ENCODE measurements at regions not wholly inside any gene's neighbourhood (a gene's known extent, or its start where the extent isn't known, plus 50 kb on each side); places are given as distances from the start of the nearest gene placed in this dataset.
"Not testable (repeated sequence)": the region's sequence is repeated elsewhere in the genome, so short reads cannot be mapped to it uniquely, and the experiment has no call there.

GRCh38 chr9:90526386-90526785 is 116.2 kb downstream of the DIRAS2 start:
- H3K9me3 ChIP-seq (ENCODE audit: control insufficient read depth, low read depth, low read length): no peaks in the 10 kb centered on the region
- no peaks in the 10 kb centered on the region for H3K36me3 ChIP-seq (ENCODE audit: control insufficient read depth in 2 of 2, extremely low read depth in 1 of 2, insufficient read depth in 2 of 2, low read length in 2 of 2)
- no peaks in the 10 kb centered on the region for H3K4me1 ChIP-seq (ENCODE audit: control insufficient read depth, extremely low read depth, insufficient read depth, low read length)
- H3K27me3 ChIP-seq (ENCODE audit: control insufficient read depth, extremely low read depth, insufficient read depth, low read length): no peaks in the 10 kb centered on the region
- no peak overlapping the region for H3K9ac ChIP-seq (ENCODE audit: control insufficient read depth, extremely low read depth, insufficient read depth, low read length)
- no peak for DNase-seq (ENCODE audit: low read depth, low spot score)
- dilution Hi-C loops (cut with MboI; ENCODE audit: extremely low pct_ligation_motif_present, low sequenced_read_pairs): no loop called here
- no peaks in the 10 kb centered on the region for H4K20me1 ChIP-seq (ENCODE audit: control insufficient read depth, extremely low read depth, insufficient read depth, low read length)
- H3K4me3 ChIP-seq (ENCODE audit: control insufficient read depth in 2 of 3, extremely low read depth in 1 of 3, insufficient read depth in 2 of 3, low read depth in 1 of 3, low read length in 3 of 3): no peak overlapping the region
- no peaks in the 10 kb centered on the region for H3K79me2 ChIP-seq (ENCODE audit: control insufficient read depth, insufficient read depth, low read length)
- no peak overlapping the region for H3K4me2 ChIP-seq (ENCODE audit: control insufficient read depth, extremely low read depth, insufficient read depth, low read depth, low read length)
- FAIRE-seq: no peak
- no peak overlapping the region for H3K27ac ChIP-seq (ENCODE audit: control insufficient read depth, insufficient read depth, low read length)
- TF ChIP-seq EZH2 (IDR thresholded peaks at IDR 0.05; ENCODE audit: low read length): no peak
- TF ChIP-seq CTCF (optimal IDR thresholded peaks at IDR 0.05 in 1 of 3, IDR thresholded peaks at IDR 0.05 in 1 of 3, conservative IDR thresholded peaks at IDR 0.05 in 1 of 3; ENCODE audit: extremely low read depth in 1 of 3, insufficient read depth in 2 of 3, low read length in 3 of 3): no peak
- H3K9me1 ChIP-seq (ENCODE audit: control insufficient read depth, extremely low read depth, insufficient read depth, low read length): no peaks in the 10 kb centered on the region
- no peak overlapping the region for H2AFZ ChIP-seq (ENCODE audit: control insufficient read depth, low read length)

- H3K4me2 ChIP-seq (ENCODE audit: control insufficient read depth, extremely low read depth, insufficient read depth, low read depth, low read length); DNase-seq (ENCODE audit: low read depth, low spot score); H3K27ac ChIP-seq (ENCODE audit: control insufficient read depth, insufficient read depth, low read length); dilution Hi-C loops (cut with MboI; ENCODE audit: extremely low pct_ligation_motif_present, low sequenced_read_pairs); H4K20me1 ChIP-seq (ENCODE audit: control insufficient read depth, extremely low read depth, insufficient read depth, low read length); H3K9me3 ChIP-seq (ENCODE audit: control insufficient read depth, low read depth, low read length); H3K9me1 ChIP-seq (ENCODE audit: control insufficient read depth, extremely low read depth, insufficient read depth, low read length); FAIRE-seq; H3K79me2 ChIP-seq (ENCODE audit: control insufficient read depth, insufficient read depth, low read length); H3K4me3 ChIP-seq (ENCODE audit: control insufficient read depth in 2 of 3, extremely low read depth in 1 of 3, insufficient read depth in 2 of 3, low read depth in 1 of 3, low read length in 3 of 3); H3K9ac ChIP-seq (ENCODE audit: control insufficient read depth, extremely low read depth, insufficient read depth, low read length); H2AFZ ChIP-seq (ENCODE audit: control insufficient read depth, low read length); H3K36me3 ChIP-seq (ENCODE audit: control insufficient read depth in 2 of 2, extremely low read depth in 1 of 2, insufficient read depth in 2 of 2, low read length in 2 of 2); H3K27me3 ChIP-seq (ENCODE audit: control insufficient read depth, extremely low read depth, insufficient read depth, low read length); H3K4me1 ChIP-seq (ENCODE audit: control insufficient read depth, extremely low read depth, insufficient read depth, low read length): not testable (repeated sequence)
Measured at GRCh38 chr9:90536094-90536493, 106.5 kb downstream of the DIRAS2 start.

GRCh38 chr9:90538566-90538965 is 104.1 kb downstream of the DIRAS2 start:
- TF ChIP-seq CTCF (optimal IDR thresholded peaks at IDR 0.05 in 1 of 3, IDR thresholded peaks at IDR 0.05 in 1 of 3, conservative IDR thresholded peaks at IDR 0.05 in 1 of 3; ENCODE audit: extremely low read depth in 1 of 3, insufficient read depth in 2 of 3, low read length in 3 of 3) (no peak), EZH2 (IDR thresholded peaks at IDR 0.05; ENCODE audit: low read length) (no peak)
- FAIRE-seq (no peak), DNase-seq (ENCODE audit: low read depth, low spot score) (no peak)
- no peaks in the 10 kb centered on the region for H3K36me3 ChIP-seq (ENCODE audit: control insufficient read depth in 2 of 2, extremely low read depth in 1 of 2, insufficient read depth in 2 of 2, low read length in 2 of 2)
- H3K27ac ChIP-seq (ENCODE audit: control insufficient read depth, insufficient read depth, low read length): no peak overlapping the region
- H2AFZ ChIP-seq (ENCODE audit: control insufficient read depth, low read length): no peak overlapping the region
- H3K9me1 ChIP-seq (ENCODE audit: control insufficient read depth, extremely low read depth, insufficient read depth, low read length): no peaks in the 10 kb centered on the region
- no peak overlapping the region for H3K4me2 ChIP-seq (ENCODE audit: control insufficient read depth, extremely low read depth, insufficient read depth, low read depth, low read length)
- H3K9ac ChIP-seq (ENCODE audit: control insufficient read depth, extremely low read depth, insufficient read depth, low read length): no peak overlapping the region
- H3K79me2 ChIP-seq (ENCODE audit: control insufficient read depth, insufficient read depth, low read length): no peaks in the 10 kb centered on the region
- no peaks in the 10 kb centered on the region for H3K9me3 ChIP-seq (ENCODE audit: control insufficient read depth, low read depth, low read length)
- no peaks in the 10 kb centered on the region for H4K20me1 ChIP-seq (ENCODE audit: control insufficient read depth, extremely low read depth, insufficient read depth, low read length)
- no peak overlapping the region for H3K4me3 ChIP-seq (ENCODE audit: control insufficient read depth in 2 of 3, extremely low read depth in 1 of 3, insufficient read depth in 2 of 3, low read depth in 1 of 3, low read length in 3 of 3)
- dilution Hi-C loops (cut with MboI; ENCODE audit: extremely low pct_ligation_motif_present, low sequenced_read_pairs): no loop called here
- no peaks in the 10 kb centered on the region for H3K4me1 ChIP-seq (ENCODE audit: control insufficient read depth, extremely low read depth, insufficient read depth, low read length)
- no peaks in the 10 kb centered on the region for H3K27me3 ChIP-seq (ENCODE audit: control insufficient read depth, extremely low read depth, insufficient read depth, low read length)

All from keratinocyte (primary cell).